Fibroblast of lung (primary cell): ENCODE measurements at regions not wholly inside any gene's neighbourhood (a gene's known extent, or its start where the extent isn't known, plus 50 kb on each side); places are given as distances from the start of the nearest gene placed in this dataset.

Source experiments
- DNase-seq, 2 donors: peaks; one replicate each; pipeline versions ENCODE4 v3.0.0 to v3.0.0-alpha.2; 2010; ENCODE audit warnings: low read depth in 2 of 2
- H2AFZ ChIP-seq: 2 replicates; pipeline ENCODE4 v1.5.1; 2012; ENCODE audit warnings: low read length, control low read depth, inconsistent platforms
- H3K27ac ChIP-seq: 2 replicates; pipeline ENCODE4 v1.5.1; 2011; ENCODE audit warnings: low read length, control low read depth; ENCODE audit not compliant: insufficient read depth
- H3K27me3 ChIP-seq: 2 replicates; pipeline ENCODE4 v1.5.1; 2011; ENCODE audit warnings: mild to moderate bottlenecking, low read length; ENCODE audit not compliant: control insufficient read depth, insufficient read depth
- H3K36me3 ChIP-seq: 2 replicates; pipeline ENCODE4 v1.5.1; 2011; ENCODE audit warnings: low read length; ENCODE audit not compliant: control insufficient read depth, insufficient read depth
- H3K4me1 ChIP-seq: 2 replicates; pipeline ENCODE4 v1.5.1; 2011; ENCODE audit warnings: low read length; ENCODE audit not compliant: control insufficient read depth, insufficient read depth; ENCODE audit errors: extremely low read depth
- H3K4me2 ChIP-seq: 2 replicates; pipeline ENCODE4 v1.5.1; 2011; ENCODE audit warnings: low read length, control low read depth; ENCODE audit not compliant: insufficient read depth; ENCODE audit errors: extremely low read depth
- H3K4me3 ChIP-seq, 4 experiments: fragments of 200-600 bp in 1 of 4; sonication (generic) in 1 of 4; replicated peaks in 1 of 4; 2 replicates each; pipeline ENCODE4 v1.5.1; 2011 to 2016; ENCODE audit warnings: low read length in 4 of 4, low read depth in 3 of 4, mild to moderate bottlenecking in 3 of 4, control low read depth in 2 of 4, inconsistent platforms in 1 of 4, mixed read lengths in 1 of 4; ENCODE audit not compliant: insufficient read depth in 1 of 4; ENCODE audit errors: control extremely low read depth in 1 of 4
- H3K79me2 ChIP-seq: 2 replicates; pipeline ENCODE4 v1.5.1; 2012; ENCODE audit warnings: mild to moderate bottlenecking, low read length, inconsistent platforms; ENCODE audit not compliant: control insufficient read depth, insufficient read depth
- H3K9ac ChIP-seq: 2 replicates; pipeline ENCODE4 v1.5.1; 2011; ENCODE audit warnings: mild to moderate bottlenecking, low read length, control low read depth; ENCODE audit not compliant: insufficient read depth
- H3K9me3 ChIP-seq: 2 replicates; pipeline ENCODE4 v1.5.1; 2012; ENCODE audit warnings: low read depth, low read length; ENCODE audit not compliant: control insufficient read depth, insufficient read depth
- H4K20me1 ChIP-seq: 2 replicates; pipeline ENCODE4 v1.5.1; 2011; ENCODE audit warnings: low read length; ENCODE audit not compliant: control insufficient read depth, insufficient read depth; ENCODE audit errors: extremely low read depth
- CTCF ChIP-seq, 2 donors: IDR thresholded peaks in 1 of 2; conservative IDR thresholded peaks in 1 of 2; 1 replicate in 1 of 2; 2 replicates in 1 of 2; pipeline ENCODE4 v1.5.1; 2011 to 2012; ENCODE audit warnings: low read length in 2 of 2, control low read depth in 1 of 2, inconsistent platforms in 1 of 2, low read depth in 1 of 2, mild to moderate bottlenecking in 1 of 2
- EZH2 ChIP-seq: IDR thresholded peaks from 2 replicates; pipeline ENCODE4 v1.5.1; 2012; ENCODE audit warnings: low read length, control low read depth, mild to moderate bottlenecking; ENCODE audit errors: missing control alignments

- no peaks in the 10 kb centered on the region for H3K36me3 ChIP-seq
- no peak overlapping the region for H3K4me2 ChIP-seq
- H3K9me3 ChIP-seq = no peaks in the 10 kb centered on the region
- no peak overlapping the region for H2AFZ ChIP-seq
- H4K20me1 ChIP-seq = no peaks in the 10 kb centered on the region
- no peaks in the 10 kb centered on the region for H3K79me2 ChIP-seq
- no peaks in the 10 kb centered on the region for H3K27me3 ChIP-seq
- no peak for TF ChIP-seq EZH2
- TF ChIP-seq CTCF (conservative IDR thresholded peaks at IDR 0.05 in 1 of 2, IDR thresholded peaks at IDR 0.05 in 1 of 2; ENCODE audit: low read depth in 1 of 2, low read length in 2 of 2) = no peak
- no peak overlapping the region for H3K27ac ChIP-seq
- H3K4me3 ChIP-seq = no peak overlapping the region
- H3K9ac ChIP-seq = no peak overlapping the region
- H3K4me1 ChIP-seq = no peaks in the 10 kb centered on the region
- DNase-seq = no peak
Measured at GRCh38 chr13:33485247-33485646, 199.7 kb upstream of the STARD13 start.

- peak; percentile 55 to 72 for TF ChIP-seq CTCF (conservative IDR thresholded peaks at IDR 0.05 in 1 of 2, IDR thresholded peaks at IDR 0.05 in 1 of 2; ENCODE audit: low read depth in 1 of 2, low read length in 2 of 2)
- no peak for TF ChIP-seq EZH2
- peak overlapping the region; percentile 37 for H2AFZ ChIP-seq
- H3K4me2 ChIP-seq = peak overlapping the region; percentile 84
Measured at GRCh38 chr13:33487575-33488243, 202.2 kb upstream of the STARD13 start.

DNA sequence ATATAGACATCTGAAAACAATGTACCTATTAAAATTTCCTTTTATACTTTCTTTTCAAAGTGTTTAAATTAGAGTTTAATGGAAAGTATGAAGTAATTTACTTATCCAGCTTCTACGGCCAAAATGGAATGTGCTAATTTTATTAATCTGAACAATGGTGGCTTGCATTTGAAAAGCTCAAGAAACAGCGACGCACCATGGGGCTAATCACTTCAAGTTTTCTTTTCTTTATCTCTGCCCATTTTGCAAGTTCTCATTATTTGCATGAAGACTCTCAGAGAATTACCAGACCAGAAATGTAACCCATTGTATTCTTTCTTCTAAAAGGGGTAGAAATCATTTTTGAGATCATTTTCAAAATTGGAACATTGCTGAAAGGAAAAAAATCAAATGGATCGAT, 204.0 kb upstream of the STARD13 start:
- no peak for TF ChIP-seq EZH2
- TF ChIP-seq CTCF (conservative IDR thresholded peaks at IDR 0.05 in 1 of 2, IDR thresholded peaks at IDR 0.05 in 1 of 2; ENCODE audit: low read depth in 1 of 2, low read length in 2 of 2) = no peak
- H3K36me3 ChIP-seq = no peaks in the 10 kb centered on the region
- no peak overlapping the region for H3K9ac ChIP-seq
- no peak overlapping the region for H3K4me2 ChIP-seq
- H3K27me3 ChIP-seq = no peaks in the 10 kb centered on the region
- peaks cover 2% of the 10 kb centered on the region for H3K4me1 ChIP-seq
- no peaks in the 10 kb centered on the region for H4K20me1 ChIP-seq
- H3K79me2 ChIP-seq = no peaks in the 10 kb centered on the region
- no peak overlapping the region for H3K4me3 ChIP-seq
- H3K27ac ChIP-seq = no peak overlapping the region
- H2AFZ ChIP-seq = no peak overlapping the region
- DNase-seq = no peak
- H3K9me3 ChIP-seq = no peaks in the 10 kb centered on the region

More at GRCh38 chr13:33487575-33488243, 202.2 kb upstream of the STARD13 start:
- Histone ChIP-seq H3K36me3 (no peaks in the 10 kb centered on the region), H3K4me3 (peak overlapping the region; percentile 2 to 47 (median 28)), H3K9ac (no peak overlapping the region), H4K20me1 (no peaks in the 10 kb centered on the region), H3K4me1 (no peaks in the 10 kb centered on the region), H3K27me3 (no peaks in the 10 kb centered on the region), H3K9me3 (no peaks in the 10 kb centered on the region), H3K27ac (no peak overlapping the region), H3K79me2 (no peaks in the 10 kb centered on the region)
- peak in 1 of 2 donors; percentile 65 for DNase-seq
